ENCODE measurements at regions not wholly inside any gene's neighbourhood (a gene's known extent, or its start where the extent isn't known, plus 50 kb on each side); places are given as distances from the start of the nearest gene placed in this dataset.
"Not testable (repeated sequence)": the region's sequence is repeated elsewhere in the genome, so short reads cannot be mapped to it uniquely, and the experiment has no call there.

DNA sequence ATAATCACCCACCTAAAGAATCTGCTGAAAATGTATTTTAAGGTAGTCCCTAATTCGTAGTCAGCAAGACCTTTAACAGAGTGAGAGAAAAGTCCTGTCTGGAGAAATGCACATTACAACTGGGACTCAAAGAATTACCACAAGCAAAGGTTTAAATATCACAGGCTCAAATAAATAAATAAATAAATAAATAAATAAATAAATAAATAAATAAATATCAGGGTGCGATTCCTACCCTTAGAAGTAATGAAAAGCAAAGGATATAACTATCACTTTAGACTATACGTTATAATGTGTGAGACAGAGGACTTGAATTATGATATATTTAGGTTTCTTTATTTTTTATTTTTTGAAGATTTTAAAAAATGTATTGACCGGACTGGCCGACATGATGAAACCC lies 522.5 kb upstream of the ATXN7L3B start:
- no peak for DNase-seq

DNA sequence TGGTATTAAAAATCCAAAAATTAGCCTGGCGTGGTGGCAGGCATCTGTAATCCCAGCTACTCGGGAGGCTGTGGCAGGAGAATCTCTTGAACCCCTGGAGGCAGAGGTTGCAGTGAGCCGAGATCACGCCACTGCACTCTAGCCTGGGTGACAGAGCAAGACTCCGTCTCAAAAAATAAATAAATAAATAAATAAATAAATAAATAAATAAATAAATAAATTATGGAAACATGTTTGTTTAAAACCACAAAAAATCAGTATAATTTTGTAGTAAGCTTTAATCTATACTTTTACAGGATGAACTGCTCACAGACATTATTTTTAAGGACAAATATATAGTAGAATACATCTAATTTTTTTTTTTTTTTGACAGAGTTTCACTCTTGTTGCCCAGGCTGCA lies 521.3 kb upstream of the ATXN7L3B start:
- DNase-seq: not testable (repeated sequence)

GRCh38 chr12:74018849-74019248 lies 518.8 kb upstream of the ATXN7L3B start:
- no peak for DNase-seq

GRCh38 chr12:74021937-74022336 lies 515.7 kb upstream of the ATXN7L3B start:
- peak; percentile 22 for DNase-seq

DNA sequence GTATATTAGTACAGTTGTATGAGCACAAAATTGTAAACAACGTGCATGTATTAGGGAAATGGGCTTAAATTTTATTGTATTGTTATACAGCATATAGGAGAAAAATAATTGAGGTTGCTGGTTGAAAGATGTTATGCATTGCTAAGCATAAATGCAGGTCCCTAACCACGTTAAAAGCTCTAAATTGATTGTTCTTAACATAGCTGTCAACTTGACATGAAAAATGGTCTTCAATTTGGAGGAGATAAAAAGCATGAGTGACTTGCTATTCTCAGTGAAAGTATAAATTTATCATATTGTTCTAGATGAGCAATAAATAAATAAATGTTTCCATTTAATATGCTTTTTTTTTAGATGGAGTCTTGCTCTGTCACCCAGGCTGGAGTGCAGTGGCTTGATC lies 506.6 kb upstream of the ATXN7L3B start:
- no peak for DNase-seq

DNA sequence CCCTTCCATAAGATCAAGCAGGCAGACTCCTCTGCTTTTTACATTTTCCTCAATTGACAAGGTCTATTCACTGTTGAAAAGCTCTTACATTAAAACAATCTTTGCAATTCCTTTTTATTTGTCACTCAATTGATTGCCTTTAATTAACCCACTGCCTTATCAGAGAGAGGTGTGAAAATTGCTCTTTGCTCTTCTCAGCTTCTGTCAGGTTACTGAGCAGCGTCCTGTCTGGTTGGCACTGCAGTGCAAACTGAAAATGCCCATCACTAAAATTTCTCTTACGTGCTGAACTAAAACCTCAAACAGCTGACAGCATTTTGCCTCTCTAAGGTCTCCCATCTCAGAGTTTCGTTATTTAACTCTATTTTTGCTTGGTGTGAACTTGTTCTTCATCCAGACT lies 504.1 kb upstream of the ATXN7L3B start:
- no peak for DNase-seq

GRCh38 chr12:74039138-74039537 lies 498.5 kb upstream of the ATXN7L3B start:
- not testable (repeated sequence) for DNase-seq

DNA sequence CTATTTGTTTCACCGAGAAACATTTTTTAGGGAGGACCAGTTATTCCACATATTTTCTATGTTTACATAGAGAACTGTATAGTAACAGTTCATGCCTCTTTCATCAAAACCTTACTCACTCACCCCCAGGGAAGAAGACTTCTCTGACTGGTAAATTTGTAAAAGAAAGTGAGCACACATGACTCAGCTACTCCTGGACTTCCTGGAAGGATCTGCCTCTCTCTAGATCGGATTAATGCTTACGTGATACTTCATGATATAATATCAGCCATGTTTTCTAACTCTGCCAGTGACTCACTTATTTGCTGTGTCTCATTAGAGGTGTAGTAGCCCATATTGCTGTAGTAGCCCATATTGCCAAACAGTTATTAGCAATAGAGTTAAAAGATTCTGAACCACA lies 494.3 kb upstream of the ATXN7L3B start:
- no peak for DNase-seq

GRCh38 chr12:74049348-74049747 lies 488.3 kb upstream of the ATXN7L3B start:
- no peak for DNase-seq

- no peak for DNase-seq
Measured at GRCh38 chr12:74051848-74052247, 485.8 kb upstream of the ATXN7L3B start.

GRCh38 chr12:74066476-74066875 lies 471.2 kb upstream of the ATXN7L3B start:
- no peak for DNase-seq

DNA sequence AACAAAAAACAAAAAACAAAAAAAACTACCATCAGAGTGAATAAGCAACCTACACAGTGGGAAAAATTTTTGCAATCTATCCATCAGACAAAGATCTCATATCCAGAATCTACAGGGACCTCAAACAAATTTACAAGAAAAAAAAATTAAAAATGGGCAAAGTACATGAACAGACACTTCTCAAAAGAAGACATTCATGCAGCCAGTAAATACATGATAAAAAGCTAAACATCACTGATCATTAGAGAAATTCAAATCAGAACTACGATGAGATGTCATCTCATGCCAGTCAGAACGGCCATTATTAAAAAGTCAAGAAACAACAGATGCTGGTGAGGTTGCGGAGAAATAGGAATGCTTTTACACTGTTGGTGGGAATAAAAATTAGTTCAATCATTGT lies 466.5 kb upstream of the ATXN7L3B start:
- DNase-seq: no peak

GRCh38 chr12:74076918-74077317 lies 460.7 kb upstream of the ATXN7L3B start:
- DNase-seq: no peak

- no peak for DNase-seq
Measured at GRCh38 chr12:74105434-74105833, 432.2 kb upstream of the ATXN7L3B start.

GRCh38 chr12:74108729-74109128 lies 428.9 kb upstream of the ATXN7L3B start:
- no peak for DNase-seq

- no peak for DNase-seq
Measured at GRCh38 chr12:74111688-74112360, 425.8 kb upstream of the ATXN7L3B start.

DNA sequence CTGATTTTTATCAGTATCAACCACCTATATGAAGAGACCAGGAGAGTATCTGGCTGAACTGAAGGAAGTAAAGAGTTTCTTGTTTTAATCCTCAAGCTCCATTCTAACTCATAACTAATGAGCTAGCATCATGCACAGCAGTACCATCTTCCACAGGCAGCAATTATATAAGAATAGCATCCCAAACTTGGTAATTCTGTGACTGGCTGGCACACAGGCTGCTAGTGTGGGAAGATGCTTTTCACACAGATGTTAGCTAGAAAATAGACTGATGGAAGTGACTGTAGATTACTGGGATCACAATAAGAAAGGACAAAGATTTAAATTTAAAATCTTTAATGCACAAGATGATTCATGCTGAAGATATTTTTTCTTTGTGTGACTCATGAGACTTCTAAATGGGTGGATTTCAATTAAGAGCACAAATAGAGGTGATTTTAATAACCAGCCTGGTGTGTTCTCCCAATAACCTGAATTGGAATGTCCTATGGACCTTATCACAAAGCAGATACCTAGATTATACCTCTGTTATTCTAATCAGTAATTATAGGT lies 417.7 kb upstream of the ATXN7L3B start:
- DNase-seq: no peak

DNA sequence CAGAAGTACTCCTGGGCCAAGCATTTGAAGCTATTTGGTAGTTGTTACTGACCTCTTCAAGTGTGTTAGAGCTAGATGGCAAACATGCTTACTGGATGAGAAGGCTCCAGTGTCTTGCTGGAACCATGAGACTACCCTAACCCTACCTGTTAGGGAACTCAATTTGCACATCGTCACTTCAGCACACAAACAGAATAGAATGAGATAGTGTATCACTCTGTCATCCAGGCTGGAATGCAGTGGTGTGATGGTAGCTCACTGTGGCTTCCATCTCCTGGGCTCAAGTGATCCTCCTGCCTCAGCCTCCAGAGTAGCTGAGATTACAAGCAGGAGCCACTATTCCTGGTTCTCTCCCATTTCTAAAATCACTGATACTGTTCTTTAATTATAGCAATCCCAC lies 417.0 kb upstream of the ATXN7L3B start:
- DNase-seq: no peak

- DNase-seq: no peak
Measured at GRCh38 chr12:74129702-74130101, 407.9 kb upstream of the ATXN7L3B start.

DNA sequence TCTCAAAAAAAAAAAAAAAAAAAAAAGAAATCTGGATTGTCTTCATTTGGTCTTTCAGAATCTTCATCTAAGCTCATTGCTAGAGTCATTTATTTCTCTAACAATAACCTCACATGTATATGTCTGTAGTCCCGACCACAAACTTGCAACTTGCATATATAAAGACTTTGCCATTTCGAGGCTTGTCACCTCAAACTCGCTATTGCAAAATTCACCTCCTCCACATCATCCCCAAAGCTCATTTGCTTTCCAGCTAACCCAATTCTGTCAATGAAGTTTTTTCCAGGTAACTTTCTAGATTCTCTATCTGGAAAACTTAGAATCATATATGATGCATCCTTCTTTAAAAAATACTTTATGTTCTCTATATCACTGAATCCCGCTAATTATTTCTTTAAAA lies 393.2 kb upstream of the ATXN7L3B start:
- no peak for DNase-seq

DNA sequence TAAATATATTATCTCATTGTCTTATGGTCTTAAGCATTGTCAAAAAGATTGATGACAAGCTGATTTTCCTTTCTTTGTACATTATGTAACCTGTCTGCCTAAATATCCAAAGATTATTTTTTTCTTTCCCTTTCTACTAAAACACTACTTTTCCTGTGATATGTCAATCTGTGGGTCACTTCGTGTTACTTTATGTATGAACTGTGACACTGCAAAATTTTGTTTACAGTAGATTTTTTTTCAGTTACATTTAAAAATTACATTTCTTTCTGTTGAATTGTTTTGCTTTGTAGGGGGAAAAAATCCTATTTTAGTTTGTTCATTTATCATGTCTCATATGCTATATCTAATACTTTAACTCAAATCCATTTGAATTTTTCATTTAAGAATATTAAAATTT lies 392.3 kb upstream of the ATXN7L3B start:
- DNase-seq: no peak

GRCh38 chr12:74148849-74149248 lies 388.8 kb upstream of the ATXN7L3B start:
- no peak for DNase-seq

- DNase-seq: no peak
Measured at GRCh38 chr12:74152370-74152769, 385.3 kb upstream of the ATXN7L3B start.

DNA sequence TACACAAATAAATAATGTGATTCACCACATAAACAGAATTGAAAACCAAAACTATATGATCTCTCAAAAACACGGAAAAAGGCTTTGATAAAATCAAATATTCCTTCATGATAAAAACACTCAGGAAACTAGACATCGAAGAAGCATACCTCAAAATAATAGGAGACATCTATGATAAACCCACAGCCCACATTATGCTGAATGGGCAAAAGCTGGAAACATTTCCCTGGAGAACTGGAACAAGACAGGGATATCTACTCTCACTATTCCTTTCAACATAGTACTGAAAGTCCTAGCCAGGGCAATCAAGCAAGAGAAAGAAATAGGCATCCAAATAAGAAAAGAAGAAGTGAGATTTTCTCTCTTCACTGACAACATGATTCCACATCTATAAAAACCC lies 371.5 kb upstream of the ATXN7L3B start:
- DNase-seq: no peak

- DNase-seq: no peak
Measured at GRCh38 chr12:74169607-74170006, 368.0 kb upstream of the ATXN7L3B start.

Data from dermis blood vessel endothelial cell (primary cell).